ENCODE measurements at regions not wholly inside any gene's neighbourhood (a gene's known extent, or its start where the extent isn't known, plus 50 kb on each side); places are given as distances from the start of the nearest gene placed in this dataset.

- no peak for TF ChIP-seq CTCF (IDR thresholded peaks at IDR 0.05)
- TF ChIP-seq, protein P1, sequence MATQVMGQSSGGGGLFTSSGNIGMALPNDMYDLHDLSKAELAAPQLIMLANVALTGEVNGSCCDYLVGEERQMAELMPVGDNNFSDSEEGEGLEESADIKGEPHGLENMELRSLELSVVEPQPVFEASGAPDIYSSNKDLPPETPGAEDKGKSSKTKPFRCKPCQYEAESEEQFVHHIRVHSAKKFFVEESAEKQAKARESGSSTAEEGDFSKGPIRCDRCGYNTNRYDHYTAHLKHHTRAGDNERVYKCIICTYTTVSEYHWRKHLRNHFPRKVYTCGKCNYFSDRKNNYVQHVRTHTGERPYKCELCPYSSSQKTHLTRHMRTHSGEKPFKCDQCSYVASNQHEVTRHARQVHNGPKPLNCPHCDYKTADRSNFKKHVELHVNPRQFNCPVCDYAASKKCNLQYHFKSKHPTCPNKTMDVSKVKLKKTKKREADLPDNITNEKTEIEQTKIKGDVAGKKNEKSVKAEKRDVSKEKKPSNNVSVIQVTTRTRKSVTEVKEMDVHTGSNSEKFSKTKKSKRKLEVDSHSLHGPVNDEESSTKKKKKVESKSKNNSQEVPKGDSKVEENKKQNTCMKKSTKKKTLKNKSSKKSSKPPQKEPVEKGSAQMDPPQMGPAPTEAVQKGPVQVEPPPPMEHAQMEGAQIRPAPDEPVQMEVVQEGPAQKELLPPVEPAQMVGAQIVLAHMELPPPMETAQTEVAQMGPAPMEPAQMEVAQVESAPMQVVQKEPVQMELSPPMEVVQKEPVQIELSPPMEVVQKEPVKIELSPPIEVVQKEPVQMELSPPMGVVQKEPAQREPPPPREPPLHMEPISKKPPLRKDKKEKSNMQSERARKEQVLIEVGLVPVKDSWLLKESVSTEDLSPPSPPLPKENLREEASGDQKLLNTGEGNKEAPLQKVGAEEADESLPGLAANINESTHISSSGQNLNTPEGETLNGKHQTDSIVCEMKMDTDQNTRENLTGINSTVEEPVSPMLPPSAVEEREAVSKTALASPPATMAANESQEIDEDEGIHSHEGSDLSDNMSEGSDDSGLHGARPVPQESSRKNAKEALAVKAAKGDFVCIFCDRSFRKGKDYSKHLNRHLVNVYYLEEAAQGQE (IDR thresholded peaks at IDR 0.05; ENCODE audit: insufficient read depth in 1 of 2, low read depth in 2 of 2, low read length in 1 of 2): no peak
Observed at GRCh38 chr4:134126000-134126560, 75.5 kb downstream of the PABPC4L start.

Data from Panc1 (cell line).